ENCODE measurements at regions not wholly inside any gene's neighbourhood (a gene's known extent, or its start where the extent isn't known, plus 50 kb on each side); places are given as distances from the start of the nearest gene placed in this dataset.

GRCh38 chr2:41847744-41848441, 199.9 kb upstream of the PKDCC start:
- DNase-seq (ENCODE audit: low read depth in 2 of 2): no peak

- no peak for DNase-seq (ENCODE audit: low read depth in 2 of 2)
Measured at GRCh38 chr2:41851554-41851953, 196.3 kb upstream of the PKDCC start.

GRCh38 chr2:41853427-41854191, 194.2 kb upstream of the PKDCC start:
- no peak for DNase-seq (ENCODE audit: low read depth in 2 of 2)

GRCh38 chr2:41854227-41854626, 193.6 kb upstream of the PKDCC start:
- DNase-seq (ENCODE audit: low read depth in 2 of 2): no peak

- DNase-seq (ENCODE audit: low read depth in 2 of 2): no peak
Measured at GRCh38 chr2:41856946-41857345, 190.9 kb upstream of the PKDCC start.

- DNase-seq (ENCODE audit: low read depth in 2 of 2): no peak
Measured at GRCh38 chr2:41859615-41860514, 188.0 kb upstream of the PKDCC start.

GRCh38 chr2:41863062-41863461, 184.8 kb upstream of the PKDCC start:
- DNase-seq (ENCODE audit: low read depth in 2 of 2): no peak

- DNase-seq (ENCODE audit: low read depth in 2 of 2): no peak
Measured at GRCh38 chr2:41865263-41865662, 182.6 kb upstream of the PKDCC start.

GRCh38 chr2:41867553-41867952, 180.3 kb upstream of the PKDCC start:
- DNase-seq (ENCODE audit: low read depth in 2 of 2): no peak

- peak; percentile 16 to 29 for DNase-seq (ENCODE audit: low read depth in 2 of 2)
Measured at GRCh38 chr2:41869542-41870264, 178.1 kb upstream of the PKDCC start.

GRCh38 chr2:41870265-41870585, 177.6 kb upstream of the PKDCC start:
- no peak for DNase-seq (ENCODE audit: low read depth in 2 of 2)

- DNase-seq (ENCODE audit: low read depth in 2 of 2): no peak
Measured at GRCh38 chr2:41871080-41871479, 176.7 kb upstream of the PKDCC start.

GRCh38 chr2:41872646-41873045, 175.2 kb upstream of the PKDCC start:
- no peak for DNase-seq (ENCODE audit: low read depth in 2 of 2)

GRCh38 chr2:41873102-41874031, 174.5 kb upstream of the PKDCC start:
- DNase-seq (ENCODE audit: low read depth in 2 of 2): no peak

- DNase-seq (ENCODE audit: low read depth in 2 of 2): no peak
Measured at GRCh38 chr2:41877114-41877678, 170.6 kb upstream of the PKDCC start.

GRCh38 chr2:41878056-41878455, 169.8 kb upstream of the PKDCC start:
- DNase-seq (ENCODE audit: low read depth in 2 of 2): no peak

- DNase-seq (ENCODE audit: low read depth in 2 of 2): no peak
Measured at GRCh38 chr2:41878716-41879234, 169.0 kb upstream of the PKDCC start.

- no peak for DNase-seq (ENCODE audit: low read depth in 2 of 2)
Measured at GRCh38 chr2:41879235-41879916, 168.4 kb upstream of the PKDCC start.

GRCh38 chr2:41880561-41881243, 167.1 kb upstream of the PKDCC start:
- no peak for DNase-seq (ENCODE audit: low read depth in 2 of 2)
